Smooth muscle cell (in vitro differentiated cells): ENCODE measurements at regions not wholly inside any gene's neighbourhood (a gene's known extent, or its start where the extent isn't known, plus 50 kb on each side); places are given as distances from the start of the nearest gene placed in this dataset.
"Not testable (repeated sequence)": the region's sequence is repeated elsewhere in the genome, so short reads cannot be mapped to it uniquely, and the experiment has no call there.

ENCODE experiments used
- DNase-seq: peaks from one replicate; lab custom pipeline; 2025; ENCODE audit not compliant: unreplicated experiment; lab: John Stamatoyannopoulos, UW
- H2AFZ ChIP-seq: fragments of 200-600 bp; sonication (generic); 2 replicates; pipeline ENCODE4 v1.6.0; 2016; ENCODE audit warnings: antibody characterized with exemption, low read depth, mild to moderate bottlenecking
- H3F3A ChIP-seq: fragments of 200-600 bp; sonication (generic); 2 replicates; pipeline ENCODE4 v1.6.0; 2017; ENCODE audit warnings: antibody characterized with exemption, low read depth
- H3K27ac ChIP-seq: fragments of 200-600 bp; sonication (generic); 2 replicates; pipeline ENCODE4 v1.5.1; 2016; ENCODE audit warnings: low read depth, mild to moderate bottlenecking
- H3K27me3 ChIP-seq: fragments of 200-600 bp; sonication (generic); 2 replicates; pipeline ENCODE4 v1.6.1; 2016; ENCODE audit warnings: low read depth, mild to moderate bottlenecking
- H3K36me3 ChIP-seq: fragments of 200-600 bp; sonication (generic); 2 replicates; pipeline ENCODE4 v1.5.1; 2016; ENCODE audit warnings: low read depth
- H3K4me1 ChIP-seq: fragments of 200-600 bp; sonication (generic); 2 replicates; pipeline ENCODE4 v1.5.1; 2016; ENCODE audit warnings: low read depth
- H3K4me2 ChIP-seq: fragments of 200-600 bp; sonication (generic); 2 replicates; pipeline ENCODE4 v1.6.0; 2016; ENCODE audit warnings: mild to moderate bottlenecking
- H3K4me3 ChIP-seq: fragments of 200-600 bp; sonication (generic); 2 replicates; pipeline ENCODE4 v1.5.1; 2016; ENCODE audit warnings: mild to moderate bottlenecking
- H3K79me2 ChIP-seq: fragments of 200-600 bp; sonication (generic); 2 replicates; pipeline ENCODE4 v1.6.0; 2016; ENCODE audit warnings: low read depth, mild to moderate bottlenecking
- H3K9ac ChIP-seq: fragments of 200-600 bp; sonication (generic); 2 replicates; pipeline ENCODE4 v1.6.0; 2016; ENCODE audit warnings: low read depth
- H3K9me3 ChIP-seq: fragments of 200-600 bp; sonication (generic); replicated peaks from 2 replicates; pipeline ENCODE4 v1.5.1; 2016; ENCODE audit warnings: low read depth
- H4K20me1 ChIP-seq: fragments of 200-600 bp; sonication (generic); 2 replicates; pipeline ENCODE4 v1.6.0; 2016; ENCODE audit warnings: low read depth
- CTCF ChIP-seq: fragments of 200-600 bp; sonication (generic); IDR thresholded peaks from 2 replicates; pipeline ENCODE4 v1.5.1; 2017; ENCODE audit warnings: borderline replicate concordance, mild to moderate bottlenecking, antibody characterized with exemption; ENCODE audit not compliant: insufficient read depth, poor library complexity, severe bottlenecking
- WGBS: methylation state at CpG from one replicate; pipeline ENCODE4 v1.1.7; 2016; ENCODE audit warnings: low lambda C conversion rate; 5-methylcytosine and 5-hydroxymethylcytosine counted together

GRCh38 chr5:109283086-109283485 lies 126.7 kb downstream of the PJA2 start:
- not testable (repeated sequence) for H3K4me1 ChIP-seq, DNase-seq, H3K27ac ChIP-seq, H3K36me3 ChIP-seq, H3K79me2 ChIP-seq, H3F3A ChIP-seq, H3K27me3 ChIP-seq, H2AFZ ChIP-seq, H4K20me1 ChIP-seq, H3K9me3 ChIP-seq, H3K4me2 ChIP-seq, H3K4me3 ChIP-seq, H3K9ac ChIP-seq
- 97% methylated on average over 1 of the region's 1 CpG for WGBS

- no peaks in the 10 kb centered on the region for H4K20me1 ChIP-seq
- H3K79me2 ChIP-seq = no peaks in the 10 kb centered on the region
- no peaks in the 10 kb centered on the region for H3K9me3 ChIP-seq
- H2AFZ ChIP-seq = no peak overlapping the region
- no peak overlapping the region for H3K27ac ChIP-seq
- no peaks in the 10 kb centered on the region for H3F3A ChIP-seq
- no peak overlapping the region for H3K4me2 ChIP-seq
- H3K27me3 ChIP-seq = no peaks in the 10 kb centered on the region
- WGBS = 88% methylated on average over 3 of the region's 3 CpGs
- TF ChIP-seq CTCF = no peak
- no peaks in the 10 kb centered on the region for H3K36me3 ChIP-seq
- no peak overlapping the region for H3K4me3 ChIP-seq
- no peak for DNase-seq
- H3K4me1 ChIP-seq = no peaks in the 10 kb centered on the region
- H3K9ac ChIP-seq = no peak overlapping the region
Observed at GRCh38 chr5:109281136-109281690, 128.6 kb downstream of the PJA2 start.

GRCh38 chr5:109278141-109278540 lies 131.6 kb downstream of the PJA2 start:
- WGBS = 90% methylated on average over 2 of the region's 2 CpGs

GRCh38 chr5:109275919-109276318 lies 133.9 kb downstream of the PJA2 start:
- Histone ChIP-seq H3K4me1 (no peaks in the 10 kb centered on the region), H3K9me3 (no peaks in the 10 kb centered on the region), H3K79me2 (no peaks in the 10 kb centered on the region), H3K9ac (no peak overlapping the region), H3K27me3 (no peaks in the 10 kb centered on the region), H3K4me3 (no peak overlapping the region), H3K4me2 (no peak overlapping the region), H3F3A (no peaks in the 10 kb centered on the region), H4K20me1 (no peaks in the 10 kb centered on the region), H3K27ac (no peak overlapping the region), H3K36me3 (no peaks in the 10 kb centered on the region), H2AFZ (no peak overlapping the region)
- WGBS = 89% methylated on average over 2 of the region's 2 CpGs
- DNase-seq = no peak
- no peak for TF ChIP-seq CTCF

More at GRCh38 chr5:109278141-109278540, 131.6 kb downstream of the PJA2 start:
- Histone ChIP-seq H3K27ac (no peak overlapping the region), H3K4me2 (no peak overlapping the region), H2AFZ (no peak overlapping the region), H3K79me2 (no peaks in the 10 kb centered on the region), H3K9ac (no peak overlapping the region), H3F3A (no peaks in the 10 kb centered on the region), H3K4me3 (no peak overlapping the region), H4K20me1 (no peaks in the 10 kb centered on the region), H3K27me3 (no peaks in the 10 kb centered on the region), H3K36me3 (no peaks in the 10 kb centered on the region), H3K4me1 (no peaks in the 10 kb centered on the region), H3K9me3 (no peaks in the 10 kb centered on the region)
- DNase-seq = no peak
- TF ChIP-seq CTCF = no peak
